OCI-LY7 (cell line): ENCODE measurements at regions not wholly inside any gene's neighbourhood (a gene's known extent, or its start where the extent isn't known, plus 50 kb on each side); places are given as distances from the start of the nearest gene placed in this dataset.
A peak's percentile ranks its signal among the peaks of the same experiment; 100 is the strongest.

Source experiments
- BruUV-seq: library from RNA; stranded (reverse); fragments of 400-500 nt; replicated peaks from 2 replicates; lab custom pipeline; 2021; lab: Mats Ljungman, UMichigan
- CTCF ChIA-PET: fragments of 300-600 bp; sonication (Branson Sonifier 250); formaldehyde crosslinking; loops from one replicate; lab custom pipeline; 2022; ENCODE audit warnings: antibody characterized with exemption; ENCODE audit not compliant: unreplicated experiment; lab: Charles Lee
- POLR2A ChIA-PET: fragments of 300-600 bp; sonication (Branson Sonifier 250); formaldehyde crosslinking; loops from one replicate; lab custom pipeline; 2022; ENCODE audit warnings: antibody characterized with exemption; lab: Charles Lee
- DNase-seq: peaks from one replicate; pipeline ENCODE4 v3.0.0-alpha.2; 2015; ENCODE audit warnings: low spot score
- H2AFZ ChIP-seq: fragments of 200-600 bp; sonication (generic), shearing (Covaris generic); 2 replicates; pipeline ENCODE4 v1.6.1; 2014; ENCODE audit warnings: mild to moderate bottlenecking, antibody characterized with exemption, low read length, moderate library complexity
- H3K27ac ChIP-seq: fragments of 200-600 bp; sonication (generic); 2 replicates; pipeline ENCODE4 v1.5.1; 2014; ENCODE audit warnings: mixed run types, low read depth, mild to moderate bottlenecking, moderate library complexity, low read length, inconsistent platforms; ENCODE audit not compliant: poor library complexity, severe bottlenecking
- H3K36me3 ChIP-seq: fragments of 200-600 bp; sonication (generic); 2 replicates; pipeline ENCODE4 v1.6.1; 2014; ENCODE audit warnings: mild to moderate bottlenecking, antibody characterized with exemption, low read length, moderate library complexity, mixed read lengths; ENCODE audit not compliant: insufficient read depth
- H3K4me1 ChIP-seq: fragments of 200-600 bp; sonication (generic); 2 replicates; pipeline ENCODE4 v1.5.1; 2014; ENCODE audit warnings: mild to moderate bottlenecking, low read length; ENCODE audit not compliant: insufficient read depth, poor library complexity, severe bottlenecking
- H3K4me2 ChIP-seq: fragments of 200-600 bp; sonication (generic); 2 replicates; pipeline ENCODE4 v1.6.1; 2014; ENCODE audit warnings: mild to moderate bottlenecking, low read length
- H3K4me3 ChIP-seq: fragments of 200-600 bp; sonication (generic); 2 replicates; pipeline ENCODE4 v1.5.1; 2014; ENCODE audit warnings: mild to moderate bottlenecking, low read depth, low read length; ENCODE audit not compliant: poor library complexity, severe bottlenecking
- H3K79me2 ChIP-seq: fragments of 200-600 bp; sonication (generic); 2 replicates; pipeline ENCODE4 v1.6.1; 2016; ENCODE audit warnings: low read depth, mild to moderate bottlenecking, low read length, moderate library complexity, mixed read lengths; ENCODE audit not compliant: insufficient read depth
- H3K9me2 ChIP-seq: fragments of 200-600 bp; sonication (generic); 2 replicates; pipeline ENCODE4 v1.6.1; 2016; ENCODE audit warnings: mild to moderate bottlenecking, low read length, mixed read lengths; ENCODE audit not compliant: insufficient read depth
- H3K9me3 ChIP-seq: fragments of 200-600 bp; sonication (generic); 2 replicates; pipeline ENCODE4 v1.6.1; 2014; ENCODE audit warnings: mild to moderate bottlenecking, mixed run types, low read length, mixed read lengths
- H4K20me1 ChIP-seq: fragments of 200-600 bp; sonication (generic); 2 replicates; pipeline ENCODE4 v1.6.1; 2014; ENCODE audit warnings: mild to moderate bottlenecking, antibody characterized with exemption, low read length, moderate library complexity, mixed read lengths; ENCODE audit not compliant: insufficient read depth
- EZH2phosphoT487 ChIP-seq: fragments of 200-600 bp; sonication (generic); IDR thresholded peaks from 2 replicates; pipeline ENCODE4 v1.6.1; 2018; ENCODE audit warnings: low read depth, borderline replicate concordance, mild to moderate bottlenecking, mixed run types, antibody characterized with exemption, low read length, moderate library complexity, mixed read lengths
- intact Hi-C: fragments of 100-400 bp; cut with micrococcal nuclease; formaldehyde crosslinking; loops from one replicate; pipeline ENCODE4 v1.10.0; 2022; ENCODE audit not compliant: unreplicated experiment
- TF ChIP-seq, protein P1 (sequence below): fragments of 200-600 bp; sonication (generic); conservative IDR thresholded peaks from 2 replicates; pipeline ENCODE4 v1.5.1; 2014; ENCODE audit warnings: mild to moderate bottlenecking, antibody characterized with exemption, low read length, moderate library complexity, mixed read lengths

DNA sequence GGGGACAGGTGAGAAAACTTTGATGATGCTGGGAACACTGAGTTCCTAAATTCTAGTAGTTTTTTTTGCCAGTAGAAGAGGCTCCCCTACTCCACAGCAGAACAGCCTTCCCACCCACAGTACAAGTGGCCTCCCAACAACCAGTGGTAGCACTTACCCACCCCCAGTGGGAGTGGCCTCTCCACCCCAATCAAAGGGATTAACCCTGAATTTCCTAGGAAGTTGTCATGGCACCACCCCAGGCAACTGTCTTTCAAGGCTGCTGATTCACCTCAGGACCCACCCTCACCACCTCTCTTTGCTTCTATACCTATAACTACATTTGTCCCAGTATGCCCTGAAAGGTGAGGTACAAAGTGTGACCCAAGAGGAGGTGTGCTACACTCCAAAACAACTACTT is 81.4 kb upstream of the PRDX6 start:
- intact Hi-C loops = no loop called here
- BruUV-seq = no TSS peak
- Histone ChIP-seq H3K4me2 (no peak overlapping the region), H3K79me2 (no peaks in the 10 kb centered on the region), H3K9me2 (no peaks in the 10 kb centered on the region), H2AFZ (no peak overlapping the region), H3K27ac (no peak overlapping the region), H3K9me3 (no peaks in the 10 kb centered on the region), H3K4me1 (no peaks in the 10 kb centered on the region), H3K4me3 (no peak overlapping the region), H3K36me3 (no peaks in the 10 kb centered on the region), H4K20me1 (no peaks in the 10 kb centered on the region)
- DNase-seq = no peak
- ChIA-PET POLR2A (interaction anchor here (1.0 kb wide), 1 partner anchor 10 kb away, joined by 3 read pairs; no protein-coding TSS in a partner anchor), CTCF (no interaction called here)
- no peak for TF ChIP-seq EZH2phosphoT487
- TF ChIP-seq, protein P1, sequence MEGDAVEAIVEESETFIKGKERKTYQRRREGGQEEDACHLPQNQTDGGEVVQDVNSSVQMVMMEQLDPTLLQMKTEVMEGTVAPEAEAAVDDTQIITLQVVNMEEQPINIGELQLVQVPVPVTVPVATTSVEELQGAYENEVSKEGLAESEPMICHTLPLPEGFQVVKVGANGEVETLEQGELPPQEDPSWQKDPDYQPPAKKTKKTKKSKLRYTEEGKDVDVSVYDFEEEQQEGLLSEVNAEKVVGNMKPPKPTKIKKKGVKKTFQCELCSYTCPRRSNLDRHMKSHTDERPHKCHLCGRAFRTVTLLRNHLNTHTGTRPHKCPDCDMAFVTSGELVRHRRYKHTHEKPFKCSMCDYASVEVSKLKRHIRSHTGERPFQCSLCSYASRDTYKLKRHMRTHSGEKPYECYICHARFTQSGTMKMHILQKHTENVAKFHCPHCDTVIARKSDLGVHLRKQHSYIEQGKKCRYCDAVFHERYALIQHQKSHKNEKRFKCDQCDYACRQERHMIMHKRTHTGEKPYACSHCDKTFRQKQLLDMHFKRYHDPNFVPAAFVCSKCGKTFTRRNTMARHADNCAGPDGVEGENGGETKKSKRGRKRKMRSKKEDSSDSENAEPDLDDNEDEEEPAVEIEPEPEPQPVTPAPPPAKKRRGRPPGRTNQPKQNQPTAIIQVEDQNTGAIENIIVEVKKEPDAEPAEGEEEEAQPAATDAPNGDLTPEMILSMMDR = no peak

DNA sequence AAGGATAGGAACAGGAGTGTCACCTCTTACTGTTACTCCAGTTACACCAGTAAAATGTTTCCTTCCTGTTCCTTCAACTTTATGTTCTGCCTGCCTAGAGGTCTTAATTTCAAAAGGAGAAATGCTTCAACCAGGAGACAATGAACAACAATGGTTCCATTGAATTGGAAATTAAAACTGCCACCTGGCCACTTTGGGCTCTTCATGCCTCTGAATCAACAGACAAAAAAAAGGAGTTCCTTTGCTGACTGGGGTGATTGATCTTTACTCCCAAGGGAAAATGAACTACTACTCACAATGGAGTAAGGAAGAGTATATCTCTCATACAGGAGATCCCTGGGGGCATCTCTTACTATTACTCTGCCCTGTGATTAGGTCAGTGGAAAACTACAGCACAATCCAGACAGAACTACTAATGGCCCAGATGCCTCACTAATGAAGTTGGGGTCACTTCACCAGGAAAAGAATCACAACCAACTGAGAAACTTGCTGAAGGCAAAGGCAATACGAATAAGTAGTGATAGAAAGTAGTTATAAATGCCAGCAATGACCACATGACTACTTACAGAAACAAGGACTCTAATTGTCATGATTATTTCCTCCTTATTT is 76.6 kb upstream of the PRDX6 start:
- Histone ChIP-seq H3K4me3 (no peak overlapping the region), H3K4me1 (peaks cover 29% of the 10 kb centered on the region), H3K9me3 (peaks cover 8% of the 10 kb centered on the region; the same call in 1 of the 2 replicates), H3K9me2 (no peaks in the 10 kb centered on the region), H3K4me2 (no peak overlapping the region), H2AFZ (no peak overlapping the region), H3K27ac (no peak overlapping the region), H4K20me1 (no peaks in the 10 kb centered on the region), H3K36me3 (peaks cover 17% of the 10 kb centered on the region), H3K79me2 (no peaks in the 10 kb centered on the region)
- intact Hi-C loops = no loop called here
- no peak for DNase-seq
- POLR2A ChIA-PET = no interaction called here
- CTCF ChIA-PET = no interaction called here
- no TSS peak for BruUV-seq
- no peak for TF ChIP-seq EZH2phosphoT487
- TF ChIP-seq, protein P1 = no peak

DNA sequence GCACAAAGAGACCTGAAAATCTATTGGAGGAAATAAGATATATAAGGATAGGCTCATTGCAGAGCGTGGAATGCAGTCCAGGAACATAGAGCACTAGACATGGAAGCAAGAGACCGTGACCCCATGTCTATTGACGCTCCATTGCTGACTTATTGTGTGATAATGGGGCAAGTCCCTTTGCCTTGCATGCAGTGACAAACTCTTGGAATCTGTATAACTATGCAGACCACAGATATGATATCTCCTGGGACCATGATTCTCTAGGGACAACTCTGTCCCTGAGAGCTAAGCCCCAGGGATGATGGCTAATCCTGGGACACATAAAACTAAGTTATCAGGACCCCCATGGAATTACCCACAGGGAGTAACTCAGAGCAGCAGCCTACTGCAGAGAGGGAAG is 73.1 kb upstream of the PRDX6 start:
- TF ChIP-seq, protein P1 = no peak
- Histone ChIP-seq H3K27ac (peak overlapping the region; percentile 19), H2AFZ (no peak overlapping the region), H3K9me2 (no peaks in the 10 kb centered on the region), H3K36me3 (peaks cover 18% of the 10 kb centered on the region), H4K20me1 (no peaks in the 10 kb centered on the region), H3K4me1 (peaks cover 64% of the 10 kb centered on the region), H3K4me3 (no peak overlapping the region), H3K79me2 (no peaks in the 10 kb centered on the region), H3K4me2 (peak overlapping the region; percentile 38; the same call in 1 of the 2 replicates), H3K9me3 (peaks cover 8% of the 10 kb centered on the region; the same call in 1 of the 2 replicates)
- POLR2A ChIA-PET = interaction anchor here (0.6 to 3.2 kb wide), 2 partner anchors 11 to 73 kb away, joined by 3 to 12 read pairs; partner anchors contain the start of gene PRDX6
- DNase-seq = no peak
- no TSS peak for BruUV-seq
- CTCF ChIA-PET = no interaction called here
- intact Hi-C loops = no loop called here
